ENCODE measurements at regions not wholly inside any gene's neighbourhood (a gene's known extent, or its start where the extent isn't known, plus 50 kb on each side); places are given as distances from the start of the nearest gene placed in this dataset.
"Not testable (repeated sequence)": the region's sequence is repeated elsewhere in the genome, so short reads cannot be mapped to it uniquely, and the experiment has no call there.

GRCh38 chr15:30688684-30689083 is 62.8 kb downstream of the ARHGAP11B start:
- not testable (repeated sequence) for H3K27me3 ChIP-seq (ENCODE audit: insufficient read depth, low read length); H3K9me3 ChIP-seq (ENCODE audit: insufficient read depth, low read depth, low read length); H3K36me3 ChIP-seq (ENCODE audit: insufficient read depth, low read depth, low read length); H3K27ac ChIP-seq (ENCODE audit: low read length); H3K4me1 ChIP-seq (ENCODE audit: insufficient read depth, low read length); H3K9ac ChIP-seq (ENCODE audit: low read depth, low read length); H3K4me3 ChIP-seq (ENCODE audit: low read length)

GRCh38 chr15:30690153-30690552 is 64.2 kb downstream of the ARHGAP11B start:
- H3K4me3 ChIP-seq (ENCODE audit: low read length); H3K36me3 ChIP-seq (ENCODE audit: insufficient read depth, low read depth, low read length); H3K9me3 ChIP-seq (ENCODE audit: insufficient read depth, low read depth, low read length); H3K27ac ChIP-seq (ENCODE audit: low read length); H3K27me3 ChIP-seq (ENCODE audit: insufficient read depth, low read length); H3K4me1 ChIP-seq (ENCODE audit: insufficient read depth, low read length); H3K9ac ChIP-seq (ENCODE audit: low read depth, low read length): not testable (repeated sequence)

- not testable (repeated sequence) for H3K4me3 ChIP-seq (ENCODE audit: low read length); H3K9me3 ChIP-seq (ENCODE audit: insufficient read depth, low read depth, low read length); H3K9ac ChIP-seq (ENCODE audit: low read depth, low read length); H3K27ac ChIP-seq (ENCODE audit: low read length); H3K36me3 ChIP-seq (ENCODE audit: insufficient read depth, low read depth, low read length); H3K4me1 ChIP-seq (ENCODE audit: insufficient read depth, low read length); H3K27me3 ChIP-seq (ENCODE audit: insufficient read depth, low read length)
These were observed 69.9 kb downstream of the ARHGAP11B start for GRCh38 chr15:30695811-30696210.

DNA sequence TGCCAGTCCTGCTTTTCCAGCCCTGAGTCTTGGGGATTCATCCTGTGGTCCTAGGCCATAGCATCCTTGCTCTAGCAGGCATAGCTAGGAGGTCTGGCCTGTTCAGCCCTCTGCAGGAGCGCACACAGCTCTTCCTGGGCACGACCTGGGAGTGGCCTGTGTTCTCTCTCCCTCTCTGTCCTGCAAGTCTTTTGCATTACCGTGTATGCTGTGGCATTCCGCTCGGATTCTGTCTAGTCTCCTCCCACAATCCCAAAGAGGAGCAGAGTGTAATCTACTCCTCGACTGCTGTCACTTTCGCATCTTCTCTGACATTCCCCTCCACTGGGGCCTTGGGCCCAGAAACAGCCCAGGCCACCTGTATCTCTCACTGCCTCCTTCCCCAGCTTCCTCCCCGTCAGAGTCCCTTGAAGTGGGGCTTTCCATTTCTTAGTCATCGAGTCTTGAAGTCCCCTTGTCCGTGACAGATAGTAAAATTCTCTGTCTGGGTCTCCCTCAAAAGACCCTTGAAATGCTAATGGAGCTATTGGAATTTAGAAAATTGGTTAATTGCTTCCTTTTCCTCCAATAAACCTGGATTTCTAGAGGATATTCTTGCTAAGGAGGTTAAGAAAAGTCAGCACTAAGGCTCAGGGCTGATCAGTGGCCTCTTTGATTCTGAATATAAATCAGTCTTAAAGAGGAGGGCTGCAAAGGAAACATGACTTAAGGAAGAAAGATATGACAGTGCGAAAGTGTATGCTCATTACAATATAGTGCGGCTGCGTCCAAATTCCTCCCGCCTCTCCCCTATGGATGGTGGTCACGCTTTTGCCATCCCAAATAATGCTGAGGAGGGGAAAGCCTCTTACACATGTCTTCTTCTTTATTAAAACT is 70.7 kb downstream of the ARHGAP11B start:
- not testable (repeated sequence) for H3K4me1 ChIP-seq (ENCODE audit: insufficient read depth, low read length); H3K27me3 ChIP-seq (ENCODE audit: insufficient read depth, low read length); H3K4me3 ChIP-seq (ENCODE audit: low read length); H3K9me3 ChIP-seq (ENCODE audit: insufficient read depth, low read depth, low read length); H3K36me3 ChIP-seq (ENCODE audit: insufficient read depth, low read depth, low read length); H3K27ac ChIP-seq (ENCODE audit: low read length); H3K9ac ChIP-seq (ENCODE audit: low read depth, low read length)

DNA sequence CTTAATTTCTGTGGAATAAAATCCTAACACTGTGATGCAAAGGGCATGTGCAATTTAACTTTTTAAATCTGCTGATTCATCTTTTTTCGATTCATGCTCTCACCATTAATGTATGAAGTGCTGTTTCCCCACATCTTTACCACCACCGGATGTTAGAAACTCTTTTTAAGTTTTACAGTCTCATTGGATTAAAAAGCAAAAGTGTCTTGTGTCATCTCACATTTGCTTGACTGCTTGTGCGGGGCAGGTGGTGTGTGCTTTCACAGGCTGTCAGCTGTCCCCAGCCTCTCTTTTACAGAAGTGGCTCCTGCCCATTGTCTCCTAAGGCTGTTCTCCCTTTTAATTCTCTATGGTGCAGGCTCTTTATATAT is 71.4 kb downstream of the ARHGAP11B start:
- not testable (repeated sequence) for H3K27me3 ChIP-seq (ENCODE audit: insufficient read depth, low read length); H3K4me1 ChIP-seq (ENCODE audit: insufficient read depth, low read length); H3K36me3 ChIP-seq (ENCODE audit: insufficient read depth, low read depth, low read length); H3K4me3 ChIP-seq (ENCODE audit: low read length); H3K27ac ChIP-seq (ENCODE audit: low read length); H3K9ac ChIP-seq (ENCODE audit: low read depth, low read length); H3K9me3 ChIP-seq (ENCODE audit: insufficient read depth, low read depth, low read length)

GRCh38 chr15:30700006-30700597 is 74.2 kb downstream of the ARHGAP11B start:
- not testable (repeated sequence) for H3K9me3 ChIP-seq (ENCODE audit: insufficient read depth, low read depth, low read length); H3K4me3 ChIP-seq (ENCODE audit: low read length); H3K27me3 ChIP-seq (ENCODE audit: insufficient read depth, low read length); H3K4me1 ChIP-seq (ENCODE audit: insufficient read depth, low read length); H3K9ac ChIP-seq (ENCODE audit: low read depth, low read length); H3K27ac ChIP-seq (ENCODE audit: low read length); H3K36me3 ChIP-seq (ENCODE audit: insufficient read depth, low read depth, low read length)

GRCh38 chr15:30707976-30708685 is 82.2 kb downstream of the ARHGAP11B start:
- H3K9ac ChIP-seq (ENCODE audit: low read depth, low read length); H3K9me3 ChIP-seq (ENCODE audit: insufficient read depth, low read depth, low read length); H3K36me3 ChIP-seq (ENCODE audit: insufficient read depth, low read depth, low read length); H3K27ac ChIP-seq (ENCODE audit: low read length); H3K4me3 ChIP-seq (ENCODE audit: low read length); H3K27me3 ChIP-seq (ENCODE audit: insufficient read depth, low read length); H3K4me1 ChIP-seq (ENCODE audit: insufficient read depth, low read length): not testable (repeated sequence)

- not testable (repeated sequence) for H3K27ac ChIP-seq (ENCODE audit: low read length); H3K4me3 ChIP-seq (ENCODE audit: low read length); H3K36me3 ChIP-seq (ENCODE audit: insufficient read depth, low read depth, low read length); H3K9me3 ChIP-seq (ENCODE audit: insufficient read depth, low read depth, low read length); H3K9ac ChIP-seq (ENCODE audit: low read depth, low read length); H3K27me3 ChIP-seq (ENCODE audit: insufficient read depth, low read length); H3K4me1 ChIP-seq (ENCODE audit: insufficient read depth, low read length)
These were observed 82.9 kb downstream of the ARHGAP11B start for GRCh38 chr15:30708809-30709208.

DNA sequence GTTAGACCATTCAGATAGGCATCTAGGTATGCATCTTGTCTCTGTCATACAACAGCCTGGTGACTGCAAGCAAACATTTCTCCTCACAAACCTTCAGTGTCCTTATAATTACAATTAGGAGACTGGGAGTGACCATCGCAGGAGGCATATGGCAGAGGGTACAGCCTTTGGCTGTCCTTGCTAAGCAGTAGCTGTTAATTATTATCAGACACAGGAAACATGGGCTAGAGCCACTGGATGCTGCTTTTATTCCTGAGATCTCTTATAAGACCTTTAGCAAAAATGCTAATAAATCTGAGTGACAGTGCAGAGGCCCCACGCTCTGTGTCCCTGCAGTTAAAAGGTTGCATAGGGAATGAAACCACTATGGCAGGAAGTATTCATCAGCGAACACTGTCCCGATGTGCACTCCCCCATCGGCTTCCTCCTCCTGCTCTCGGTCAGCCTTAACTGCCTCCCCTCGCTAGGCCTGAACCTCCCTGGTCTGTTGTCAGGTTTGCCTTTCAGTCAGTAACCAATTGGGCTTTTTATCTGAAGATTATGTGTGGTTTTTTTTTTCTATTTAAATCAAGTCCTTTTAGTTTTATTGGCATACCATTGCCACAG is 92.2 kb downstream of the ARHGAP11B start:
- H3K36me3 ChIP-seq (ENCODE audit: insufficient read depth, low read depth, low read length): peaks cover 13% of the 10 kb centered on the region; the same call in 1 of the 2 replicates
- H3K4me3 ChIP-seq (ENCODE audit: low read length); H3K4me1 ChIP-seq (ENCODE audit: insufficient read depth, low read length); H3K9ac ChIP-seq (ENCODE audit: low read depth, low read length); H3K9me3 ChIP-seq (ENCODE audit: insufficient read depth, low read depth, low read length); H3K27me3 ChIP-seq (ENCODE audit: insufficient read depth, low read length); H3K27ac ChIP-seq (ENCODE audit: low read length): not testable (repeated sequence)

DNA sequence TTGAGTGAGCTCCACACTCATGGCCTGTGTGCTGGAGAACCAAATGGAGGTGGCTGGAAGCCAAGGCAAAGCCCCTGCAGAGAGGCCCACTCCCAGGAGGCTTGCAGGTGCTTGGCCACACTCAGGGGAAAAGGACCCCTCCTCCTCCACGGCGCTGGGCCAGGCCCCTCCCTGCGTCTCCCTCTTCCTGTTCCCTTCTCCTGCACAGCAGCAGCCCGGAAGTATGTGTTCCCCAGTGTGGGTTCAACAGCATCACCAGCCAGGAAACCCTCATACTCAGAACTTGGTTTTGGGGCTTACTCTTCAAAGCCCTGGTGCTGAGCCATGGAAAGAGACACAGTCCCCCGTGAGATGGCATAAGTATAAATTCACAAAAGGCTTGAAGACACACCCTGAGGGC is 93.4 kb downstream of the ARHGAP11B start:
- H3K27me3 ChIP-seq (ENCODE audit: insufficient read depth, low read length); H3K9me3 ChIP-seq (ENCODE audit: insufficient read depth, low read depth, low read length); H3K27ac ChIP-seq (ENCODE audit: low read length): not testable (repeated sequence)

DNA sequence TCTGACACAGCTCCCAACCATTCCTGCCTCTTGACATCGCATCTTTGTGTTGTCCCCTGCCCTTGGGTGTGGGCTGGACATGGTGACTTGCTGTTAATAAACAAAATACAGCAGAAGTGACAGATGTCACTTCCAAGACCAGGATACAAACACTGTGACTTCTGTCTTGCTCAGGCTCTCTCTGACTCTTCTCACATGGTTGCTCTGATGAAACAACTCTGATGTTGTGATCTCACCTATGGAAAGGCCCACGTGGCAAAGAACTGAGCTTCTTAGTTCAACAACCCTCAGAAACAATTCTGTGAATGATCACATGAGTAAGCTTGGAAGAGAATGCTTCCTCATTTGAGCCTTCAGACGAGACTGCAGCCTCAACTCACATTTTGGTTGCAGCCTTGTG is 94.9 kb downstream of the ARHGAP11B start:
- H3K36me3 ChIP-seq (ENCODE audit: insufficient read depth, low read depth, low read length): peaks cover 15% of the 10 kb centered on the region; the same call in 1 of the 2 replicates
- not testable (repeated sequence) for H3K27ac ChIP-seq (ENCODE audit: low read length); H3K9ac ChIP-seq (ENCODE audit: low read depth, low read length); H3K4me1 ChIP-seq (ENCODE audit: insufficient read depth, low read length); H3K9me3 ChIP-seq (ENCODE audit: insufficient read depth, low read depth, low read length); H3K27me3 ChIP-seq (ENCODE audit: insufficient read depth, low read length); H3K4me3 ChIP-seq (ENCODE audit: low read length)

More for the DNA sequence above, 93.4 kb downstream of the ARHGAP11B start:
- peaks cover 15% of the 10 kb centered on the region; the same call in 1 of the 2 replicates for H3K36me3 ChIP-seq (ENCODE audit: insufficient read depth, low read depth, low read length)
- H3K4me1 ChIP-seq (ENCODE audit: insufficient read depth, low read length); H3K4me3 ChIP-seq (ENCODE audit: low read length); H3K9ac ChIP-seq (ENCODE audit: low read depth, low read length): not testable (repeated sequence)

- H3K9me3 ChIP-seq (ENCODE audit: insufficient read depth, low read depth, low read length): not testable (repeated sequence)
These were observed 95.6 kb downstream of the ARHGAP11B start for GRCh38 chr15:30721529-30721928.

More at GRCh38 chr15:30721529-30721928, 95.6 kb downstream of the ARHGAP11B start:
- H3K27ac ChIP-seq (ENCODE audit: low read length); H3K4me3 ChIP-seq (ENCODE audit: low read length); H3K9ac ChIP-seq (ENCODE audit: low read depth, low read length); H3K27me3 ChIP-seq (ENCODE audit: insufficient read depth, low read length); H3K4me1 ChIP-seq (ENCODE audit: insufficient read depth, low read length): not testable (repeated sequence)
- peaks cover 19% of the 10 kb centered on the region; the same call in 1 of the 2 replicates for H3K36me3 ChIP-seq (ENCODE audit: insufficient read depth, low read depth, low read length)
